Fibroblast of pulmonary artery (primary cell): ENCODE measurements at regions not wholly inside any gene's neighbourhood (a gene's known extent, or its start where the extent isn't known, plus 50 kb on each side); places are given as distances from the start of the nearest gene placed in this dataset.
A peak's percentile ranks its signal among the peaks of the same experiment; 100 is the strongest.

ENCODE experiments used
- DNase-seq: peaks from one replicate; pipeline ENCODE4 v3.0.0-alpha.2; 2010; ENCODE audit warnings: low read depth
- H3K4me3 ChIP-seq: replicated peaks from 2 replicates; pipeline ENCODE4 v1.5.1; 2011; ENCODE audit warnings: low read depth, mild to moderate bottlenecking, control low read depth, low read length, moderate library complexity
- CTCF ChIP-seq: IDR thresholded peaks from 2 replicates; pipeline ENCODE4 v1.5.1; 2011; ENCODE audit warnings: mild to moderate bottlenecking, control low read depth, low read length, inconsistent platforms; ENCODE audit errors: missing control alignments

DNA sequence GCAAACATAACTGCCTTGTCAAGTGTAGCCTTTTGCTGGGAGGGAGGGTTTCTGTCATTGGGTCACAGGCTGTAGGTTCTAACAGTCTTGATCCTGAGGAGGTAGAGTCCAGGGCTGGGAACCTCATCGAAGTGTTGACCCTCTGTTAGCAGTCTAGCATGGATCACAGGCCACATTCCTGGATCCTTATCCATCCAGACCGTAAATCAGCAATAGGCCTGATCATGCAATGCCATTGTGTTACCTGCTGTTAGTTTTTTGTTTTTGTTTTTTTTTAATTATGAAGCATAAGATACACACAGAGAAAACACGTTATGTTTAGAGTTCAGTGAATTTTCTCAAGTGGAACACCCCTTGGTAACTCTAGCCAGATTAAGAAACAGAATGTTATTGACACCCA is 282.0 kb upstream of the TPM1 start:
- DNase-seq: no peak
- H3K4me3 ChIP-seq: no peak overlapping the region
- no peak for TF ChIP-seq CTCF

- no peak for DNase-seq
- no peak for TF ChIP-seq CTCF
- no peak overlapping the region for H3K4me3 ChIP-seq
Measured at GRCh38 chr15:62765916-62766315, 276.6 kb upstream of the TPM1 start.

DNA sequence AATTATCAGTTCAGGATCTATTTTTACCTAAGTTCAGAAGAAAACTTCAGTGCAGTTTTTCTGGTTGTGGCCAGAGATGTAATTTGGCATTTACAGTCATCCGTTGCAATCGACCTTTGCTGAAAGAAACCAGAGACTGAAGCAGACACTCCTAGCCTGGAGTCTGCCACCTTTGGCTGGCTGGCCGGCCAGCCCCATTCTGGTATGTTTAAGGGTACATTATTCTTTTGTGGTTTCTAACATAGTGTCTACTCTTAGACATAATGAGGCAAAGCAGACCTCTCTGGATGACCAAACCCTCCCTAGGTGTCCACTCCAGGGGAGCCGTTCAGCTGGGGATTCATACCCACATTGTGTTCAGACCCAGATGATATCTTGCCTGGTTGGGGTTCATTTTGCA is 275.9 kb upstream of the TPM1 start:
- DNase-seq: no peak
- no peak overlapping the region for H3K4me3 ChIP-seq
- TF ChIP-seq CTCF: no peak

DNA sequence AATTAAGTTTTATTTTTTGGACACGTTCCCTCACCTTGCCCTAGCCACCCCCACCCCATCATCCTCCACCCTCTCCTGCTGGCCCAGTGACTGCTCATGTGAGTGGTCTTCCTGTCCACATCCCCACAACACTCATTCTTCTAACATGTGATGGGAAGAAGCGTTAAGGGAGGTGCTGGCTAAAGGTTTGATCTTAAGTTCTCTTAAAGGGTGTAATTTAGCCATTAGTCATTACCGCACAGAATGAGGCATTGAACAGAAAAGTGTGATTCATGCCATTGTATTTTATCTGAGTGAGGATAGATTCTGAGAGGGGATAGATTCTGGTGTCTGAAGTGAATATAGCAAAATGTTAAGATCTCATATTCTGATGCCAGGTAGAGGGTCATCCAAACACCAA is 272.9 kb upstream of the TPM1 start:
- TF ChIP-seq CTCF: no peak
- DNase-seq: peak; percentile 68
- no peak overlapping the region for H3K4me3 ChIP-seq

- no peak overlapping the region for H3K4me3 ChIP-seq
- no peak for DNase-seq
- TF ChIP-seq CTCF: no peak
Measured at GRCh38 chr15:62770111-62770660, 272.4 kb upstream of the TPM1 start.

DNA sequence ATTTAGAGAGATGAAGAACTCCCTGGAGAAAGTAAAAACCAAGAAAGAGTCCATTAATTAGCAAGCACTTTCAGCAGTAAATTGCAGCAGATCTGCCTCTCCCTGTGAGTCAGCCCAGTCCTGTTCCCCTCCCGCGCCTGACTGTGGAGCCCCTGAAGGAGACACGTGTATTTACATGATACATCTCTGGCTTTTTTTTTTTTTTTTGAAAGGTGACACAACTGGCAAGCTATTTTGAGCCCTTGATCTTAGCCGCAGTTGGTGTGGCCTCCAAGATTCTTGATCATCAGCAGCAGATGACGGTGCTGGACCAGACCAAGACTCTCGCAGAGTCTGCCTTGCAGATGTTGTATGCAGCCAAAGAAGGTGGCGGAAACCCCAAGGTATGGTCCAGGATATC is 271.8 kb upstream of the TPM1 start:
- no peak for TF ChIP-seq CTCF
- H3K4me3 ChIP-seq: no peak overlapping the region
- peak; percentile 57 for DNase-seq

- DNase-seq: no peak
- no peak for TF ChIP-seq CTCF
- H3K4me3 ChIP-seq: no peak overlapping the region
Measured at GRCh38 chr15:62771234-62771633, 271.3 kb upstream of the TPM1 start.
